NCI-H345 (cell line): ENCODE measurements at regions not wholly inside any gene's neighbourhood (a gene's known extent, or its start where the extent isn't known, plus 50 kb on each side); places are given as distances from the start of the nearest gene placed in this dataset.

ENCODE experiments used
- DNase-seq: peaks from one replicate; lab custom pipeline; 2025; lab: John Stamatoyannopoulos, UW

DNA sequence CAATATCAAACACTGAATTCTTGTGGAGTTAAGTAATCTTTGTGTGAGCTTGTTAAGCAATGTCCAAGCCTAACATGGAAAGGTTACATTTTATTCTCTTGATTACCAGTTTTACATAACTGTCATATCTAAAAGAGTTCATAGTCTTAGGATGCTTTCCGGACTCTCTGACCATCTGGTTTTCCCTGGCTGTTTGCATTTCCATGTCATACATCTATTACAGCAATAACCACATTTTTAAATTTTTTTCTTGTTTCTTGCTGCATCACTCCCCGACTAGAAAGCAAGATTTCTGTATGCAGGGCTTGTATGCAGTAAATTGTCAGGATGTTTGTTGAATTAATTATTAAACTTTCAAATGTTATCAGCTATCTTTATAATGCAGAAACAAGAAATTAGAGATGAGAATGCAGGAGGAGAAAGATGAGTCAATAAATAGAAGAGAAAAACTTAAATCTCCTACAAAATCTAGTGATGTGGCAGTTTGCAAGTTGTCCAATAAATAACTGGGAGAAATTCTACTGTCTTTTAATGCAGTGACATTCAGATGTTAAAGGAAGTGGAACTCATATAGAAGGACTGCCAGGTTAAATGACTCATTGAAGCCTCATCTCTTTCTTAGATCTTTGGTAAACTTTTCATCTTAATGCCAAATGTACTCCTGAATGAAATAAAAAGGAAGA lies 179.6 kb upstream of the SGCD start:
- DNase-seq, result no peak

DNA sequence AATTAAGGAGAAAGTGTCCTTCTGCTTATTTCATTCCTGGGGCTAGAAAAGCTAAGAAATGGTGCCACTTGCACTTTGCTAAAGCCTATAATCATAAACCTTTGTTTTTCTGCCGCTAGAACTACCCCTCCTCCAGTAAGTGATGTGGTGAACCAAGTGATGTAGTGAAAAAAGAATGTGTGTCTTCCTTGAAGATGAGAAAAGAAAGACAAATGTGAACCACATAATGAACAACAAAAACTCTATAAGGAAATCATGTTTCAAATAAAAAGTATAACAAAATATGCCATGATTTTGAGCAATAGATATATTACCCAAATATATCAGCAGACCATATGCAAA lies 179.0 kb upstream of the SGCD start:
- DNase-seq, result no peak

DNA sequence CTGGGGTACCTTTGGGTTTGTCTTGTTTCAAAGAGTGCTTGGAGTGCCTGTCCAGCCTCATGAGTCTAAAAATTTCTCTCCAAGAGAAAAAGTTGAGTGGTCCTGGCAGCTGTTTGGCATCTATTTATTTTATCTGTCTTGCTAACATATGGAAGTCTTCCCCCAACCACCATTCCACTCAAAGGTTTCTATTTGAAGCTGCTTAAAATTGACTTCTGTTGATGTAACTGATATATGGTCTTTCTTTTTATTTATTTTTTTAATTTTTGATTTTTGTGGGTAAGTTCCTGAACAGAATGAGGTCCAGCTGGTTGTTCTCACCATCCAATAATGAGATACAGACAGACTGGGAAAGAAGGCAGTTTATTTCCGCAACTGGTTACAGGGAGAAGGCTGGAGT lies 178.7 kb upstream of the SGCD start:
- DNase-seq, result no peak

DNA sequence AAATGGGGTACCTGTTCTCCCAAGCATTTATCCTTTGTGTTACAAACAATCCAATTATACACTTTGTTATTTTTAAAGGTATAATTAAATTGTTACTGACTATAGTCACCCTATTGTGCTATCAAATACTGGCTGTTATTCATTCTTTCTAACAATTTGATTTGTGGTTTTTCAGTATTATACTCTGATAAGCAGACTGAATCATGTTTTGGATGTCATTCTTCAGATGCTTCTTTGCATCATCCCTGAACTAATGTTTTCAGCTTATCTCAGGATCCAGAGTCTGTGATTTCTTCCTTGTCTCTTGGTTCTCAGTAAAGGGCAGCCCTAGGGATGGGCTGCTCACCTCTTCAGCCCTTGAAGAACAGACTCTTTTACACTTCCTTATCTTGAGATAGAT lies 177.8 kb upstream of the SGCD start:
- no peak for DNase-seq

DNA sequence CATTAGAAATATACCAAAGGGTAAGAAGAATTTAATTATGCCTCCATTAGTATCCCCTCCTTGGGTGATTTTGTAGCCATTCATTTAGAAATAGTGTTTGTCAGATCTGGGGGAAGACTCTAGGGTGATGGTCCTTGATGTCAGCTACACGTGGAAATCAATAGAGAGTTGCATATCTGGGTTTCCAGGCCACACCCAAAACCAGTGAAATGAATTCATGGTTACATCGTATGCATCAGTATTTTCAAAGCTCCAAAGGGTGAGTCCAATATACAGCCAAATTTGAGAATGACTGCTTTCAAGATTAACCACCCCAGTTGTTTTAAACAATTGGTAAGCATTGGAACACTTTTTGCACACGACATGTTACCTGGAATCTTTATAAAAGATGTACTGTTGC lies 173.4 kb upstream of the SGCD start:
- no peak for DNase-seq

DNA sequence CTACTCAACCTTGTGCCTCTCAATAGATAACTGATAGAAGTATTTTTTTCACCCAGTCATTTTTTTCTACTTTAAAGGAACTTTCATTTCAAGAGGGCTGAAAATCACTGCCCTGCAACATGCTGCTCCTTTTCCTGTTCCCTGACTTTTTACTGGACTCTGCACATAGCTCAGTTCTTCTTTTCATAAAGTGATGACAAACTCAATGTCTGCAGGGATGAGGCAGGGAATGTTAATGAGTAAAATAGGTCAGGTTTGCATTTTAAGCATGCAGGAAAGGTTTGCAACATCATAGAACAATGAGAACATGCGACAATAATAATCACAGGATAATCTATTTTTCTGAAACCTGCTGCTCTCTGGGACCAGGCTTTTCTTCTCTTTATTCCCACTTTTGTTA lies 172.2 kb upstream of the SGCD start:
- no peak for DNase-seq

DNA sequence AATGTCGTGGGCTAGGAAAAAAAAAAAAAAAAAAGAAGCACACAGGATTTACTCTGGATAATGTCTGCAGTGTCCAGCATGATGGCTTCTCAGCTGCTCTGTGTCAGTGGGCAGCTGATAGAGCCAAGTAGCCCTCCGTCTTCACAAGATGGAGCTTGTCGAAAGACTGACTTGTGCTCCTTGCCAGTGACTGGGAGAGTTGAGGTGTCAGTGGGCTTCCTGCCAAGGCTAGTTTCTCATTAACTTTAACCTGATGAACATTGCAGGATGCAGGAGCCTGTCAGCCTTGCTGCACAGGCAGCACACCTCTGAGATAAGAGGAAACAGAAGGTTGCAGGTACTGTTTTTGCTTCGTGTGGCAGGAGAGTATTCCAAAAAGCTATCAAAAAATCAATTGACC lies 171.4 kb upstream of the SGCD start:
- DNase-seq, result no peak

DNA sequence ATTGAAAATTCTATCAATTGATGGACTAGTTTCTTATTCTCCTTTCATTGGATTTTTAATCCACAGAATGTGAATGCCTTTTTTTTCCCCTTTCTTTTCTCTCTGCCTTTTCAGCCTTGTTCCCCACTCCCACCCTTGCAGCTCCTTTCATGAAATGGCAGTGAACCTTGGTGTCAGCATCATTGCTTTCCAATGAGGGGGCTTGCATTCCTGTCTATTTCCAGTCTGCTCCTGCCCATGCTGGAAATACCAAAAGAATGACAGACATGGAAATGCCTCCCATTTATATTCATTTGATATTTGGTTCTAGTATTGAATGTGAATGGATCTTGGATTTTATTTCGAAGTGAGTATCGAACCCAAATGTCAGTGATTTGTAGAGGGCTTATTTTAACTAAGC lies 162.7 kb upstream of the SGCD start:
- no peak for DNase-seq

DNA sequence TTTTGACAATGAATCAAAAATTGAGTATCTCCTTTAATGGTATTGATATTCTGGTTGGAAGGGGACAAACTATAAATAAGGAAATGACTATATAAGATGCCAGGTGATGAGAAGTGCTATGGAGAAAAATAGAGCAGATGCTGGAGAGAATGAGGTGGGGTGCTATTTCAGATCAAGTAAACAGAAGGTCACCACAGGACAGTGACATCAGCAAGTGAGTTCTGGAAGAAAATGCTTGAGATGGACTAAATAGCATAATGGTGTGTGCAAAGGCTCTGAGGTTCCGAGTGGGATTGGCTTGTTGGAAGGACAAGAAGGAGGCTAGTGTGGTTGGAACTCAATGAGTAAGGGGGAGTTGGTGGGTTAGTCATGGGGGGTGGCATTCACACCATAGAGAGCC lies 157.5 kb upstream of the SGCD start:
- no peak for DNase-seq

DNA sequence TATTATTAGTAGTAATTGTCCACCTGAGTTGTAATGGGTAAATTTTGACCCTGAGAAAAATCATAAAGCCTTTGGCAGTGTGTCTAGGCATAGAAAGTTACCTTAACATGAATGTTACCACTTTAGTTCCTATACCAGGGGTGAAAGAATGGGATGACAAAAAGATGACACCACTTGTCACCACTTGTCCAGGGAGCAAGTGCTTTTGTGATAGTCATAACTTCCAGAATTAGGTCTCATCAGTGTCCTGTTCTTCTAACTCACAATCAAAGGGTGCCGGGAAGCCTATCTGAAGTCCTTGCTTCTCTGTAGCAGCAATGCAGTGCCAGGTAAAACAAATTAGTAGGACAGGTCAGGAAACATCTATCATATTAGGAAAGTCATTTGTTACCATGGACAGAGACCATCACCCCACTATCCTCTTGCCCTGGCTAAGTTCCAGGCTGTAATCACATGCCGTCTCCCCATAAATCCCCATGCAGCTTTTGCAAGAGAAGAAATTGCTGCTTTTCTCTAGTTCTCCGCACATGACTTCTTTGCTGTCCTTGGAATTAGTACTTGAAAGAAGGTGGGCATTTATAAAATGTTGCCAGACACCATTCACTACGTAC lies 156.5 kb upstream of the SGCD start:
- DNase-seq, result no peak

DNA sequence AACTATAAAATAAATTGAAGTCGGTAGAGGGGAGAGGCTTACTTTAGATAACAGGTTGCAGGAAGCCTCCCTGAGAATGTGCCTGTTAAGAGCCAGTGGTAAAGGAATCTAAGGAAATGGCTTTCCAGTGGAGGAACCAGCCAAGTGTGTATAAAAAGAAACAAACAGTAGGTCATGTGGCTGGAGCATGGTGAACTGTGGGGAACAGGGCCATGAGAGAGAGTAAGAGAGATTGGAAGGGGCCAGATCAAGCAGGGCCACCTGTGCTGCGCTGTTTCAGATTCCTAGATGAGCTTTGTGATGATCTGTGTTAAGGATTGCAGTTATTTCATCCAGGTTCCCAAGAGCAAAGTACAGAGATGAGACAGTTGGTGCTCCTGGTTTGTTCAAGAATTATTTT lies 152.7 kb upstream of the SGCD start:
- no peak for DNase-seq

DNA sequence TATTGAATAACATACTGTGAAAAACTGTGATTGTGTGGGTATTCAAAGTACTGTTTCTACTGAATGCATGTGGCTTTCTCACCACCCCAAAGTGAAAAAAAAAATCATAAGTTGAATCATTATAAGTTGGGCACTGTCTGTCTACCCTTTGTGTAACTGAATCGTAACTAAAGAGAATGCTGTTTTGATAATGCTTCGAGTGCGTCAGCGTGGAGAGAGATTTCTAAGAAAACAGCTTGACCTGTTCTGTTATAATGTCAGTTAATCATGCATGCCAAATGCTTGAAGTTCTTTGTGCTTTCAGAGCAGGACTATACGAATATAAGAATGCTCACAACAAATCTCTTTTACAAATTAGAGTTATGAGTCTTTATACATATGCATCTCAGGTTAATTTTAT lies 148.8 kb upstream of the SGCD start:
- no peak for DNase-seq

DNA sequence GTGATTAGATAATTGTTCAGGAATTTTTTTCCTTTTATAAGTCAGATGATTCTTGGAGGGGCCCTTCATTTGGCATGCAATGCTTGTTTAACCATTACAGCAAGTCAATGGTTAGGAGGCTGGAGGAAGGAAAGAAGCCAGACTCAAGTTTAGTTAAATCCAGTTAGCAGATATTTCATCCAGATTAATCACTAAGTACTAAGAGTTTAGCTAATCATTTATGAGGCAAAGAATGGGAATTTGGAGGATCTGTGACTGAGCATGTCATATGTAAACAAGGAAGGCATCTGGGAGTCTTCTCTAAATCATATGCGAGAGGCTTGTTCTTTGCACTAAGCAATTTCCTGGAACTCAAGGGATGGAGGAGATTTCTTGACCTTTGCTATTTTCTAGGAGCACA lies 145.3 kb upstream of the SGCD start:
- no peak for DNase-seq

DNA sequence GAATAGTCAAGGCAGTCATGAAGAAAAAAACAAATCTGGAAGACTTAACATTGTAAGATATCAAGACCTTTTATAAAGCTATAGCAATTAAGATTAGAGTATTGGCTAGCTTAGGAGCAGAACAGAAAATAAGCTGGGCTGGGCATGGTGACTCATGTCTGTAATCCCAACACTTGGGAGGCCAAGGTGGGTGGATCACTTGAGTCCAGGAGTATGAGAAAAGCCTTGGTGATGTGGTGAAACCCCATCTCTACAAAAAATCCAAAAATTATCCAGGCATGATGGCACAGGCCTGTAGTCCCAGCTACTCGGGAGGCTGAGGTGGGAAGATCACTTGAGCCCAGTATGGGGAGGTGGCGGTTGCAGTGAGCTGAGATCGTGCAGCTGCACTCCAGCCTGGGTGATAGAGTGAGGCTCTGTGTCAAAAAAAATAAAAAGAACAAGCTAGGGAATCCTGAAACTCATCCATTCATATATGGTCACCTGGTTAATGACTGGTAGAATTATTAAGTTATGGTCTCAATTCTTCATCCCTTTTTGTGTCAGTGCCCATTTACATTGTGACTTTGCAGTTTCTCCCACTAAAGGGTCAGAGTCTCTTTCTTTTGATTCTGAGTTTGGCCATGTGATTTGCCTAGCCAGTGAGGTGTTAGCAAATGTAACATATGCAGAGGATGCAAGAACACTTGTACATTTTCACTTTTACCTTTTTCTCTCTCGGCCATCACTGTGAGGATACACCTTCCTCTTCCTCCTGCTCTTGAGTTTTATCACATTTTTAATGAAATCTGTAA lies 144.6 kb upstream of the SGCD start:
- DNase-seq, result no peak

DNA sequence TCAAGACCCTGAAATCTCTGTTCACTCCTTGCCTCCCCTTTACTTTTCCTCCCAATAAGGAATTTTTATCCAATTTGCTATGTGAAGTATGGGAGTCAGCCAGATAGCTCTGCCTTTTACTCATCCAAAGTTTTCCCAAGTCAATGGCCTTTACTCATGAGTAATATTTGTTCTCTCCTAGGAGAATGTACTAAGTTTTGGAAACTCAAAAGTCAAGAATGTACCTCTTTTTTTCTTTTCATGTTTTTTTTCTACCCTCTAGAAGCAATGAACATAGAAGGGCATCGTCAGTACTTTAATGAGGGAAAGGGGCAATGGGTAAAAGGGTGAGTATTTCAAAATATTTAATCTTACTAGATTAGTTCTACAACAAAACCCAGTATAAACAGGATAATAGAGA lies 140.2 kb upstream of the SGCD start:
- DNase-seq, result no peak

DNA sequence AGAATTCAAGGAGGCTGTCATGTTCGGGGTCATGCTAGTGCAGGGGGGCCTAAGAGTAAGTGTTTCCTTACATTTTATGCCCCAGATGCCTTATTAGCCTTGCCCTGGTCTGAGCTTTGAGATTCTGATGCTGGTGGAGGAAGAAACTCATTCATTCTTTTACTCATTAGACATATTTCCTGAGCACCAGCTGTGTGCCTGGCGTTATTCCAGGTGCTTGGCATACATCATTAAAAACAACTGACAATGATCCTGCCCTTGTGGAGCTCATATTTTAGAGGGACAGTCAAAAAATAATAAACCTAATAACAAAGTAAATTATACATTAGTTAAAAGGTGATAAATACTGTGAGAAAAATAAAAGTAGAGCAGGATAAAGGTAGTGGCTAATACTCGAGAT lies 138.9 kb upstream of the SGCD start:
- no peak for DNase-seq

DNA sequence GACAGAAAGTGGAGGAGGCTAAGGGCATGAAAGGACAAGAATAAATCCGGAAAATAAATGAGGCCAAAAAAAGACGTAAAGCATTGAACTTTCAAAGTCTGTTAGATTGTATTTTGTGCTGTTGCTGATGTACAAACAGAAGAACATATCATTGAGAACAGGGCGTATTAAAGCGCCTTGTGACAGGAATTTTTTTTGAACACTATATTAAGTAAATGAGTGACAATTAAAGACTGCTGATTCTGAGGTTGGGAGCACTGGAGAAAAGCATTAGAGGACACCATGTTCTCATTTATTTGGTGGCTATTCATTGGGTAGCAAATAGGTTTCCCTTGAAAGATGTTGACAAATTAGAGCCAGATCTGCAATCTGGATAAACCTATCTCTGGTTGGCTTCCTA lies 137.3 kb upstream of the SGCD start:
- DNase-seq, result no peak

DNA sequence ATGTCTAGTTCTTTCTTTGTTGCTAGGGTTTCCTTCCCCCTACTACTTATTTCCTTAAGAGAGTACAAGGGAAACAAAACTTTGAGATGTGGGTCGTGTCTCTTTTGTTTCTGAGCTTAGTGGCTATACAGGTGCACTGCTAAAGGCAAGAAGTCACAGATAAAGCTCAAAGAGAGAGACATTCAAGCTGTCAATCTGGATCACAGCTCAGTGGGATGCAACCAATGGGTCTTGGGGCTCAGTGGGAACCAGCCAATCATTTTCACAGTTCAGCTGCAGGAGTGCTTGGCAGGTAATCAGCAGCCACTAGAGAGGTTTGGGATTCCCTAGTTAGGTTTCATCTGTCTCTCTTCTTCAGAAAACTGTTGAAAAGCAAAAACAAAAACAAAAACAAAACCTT lies 135.4 kb upstream of the SGCD start:
- no peak for DNase-seq

DNA sequence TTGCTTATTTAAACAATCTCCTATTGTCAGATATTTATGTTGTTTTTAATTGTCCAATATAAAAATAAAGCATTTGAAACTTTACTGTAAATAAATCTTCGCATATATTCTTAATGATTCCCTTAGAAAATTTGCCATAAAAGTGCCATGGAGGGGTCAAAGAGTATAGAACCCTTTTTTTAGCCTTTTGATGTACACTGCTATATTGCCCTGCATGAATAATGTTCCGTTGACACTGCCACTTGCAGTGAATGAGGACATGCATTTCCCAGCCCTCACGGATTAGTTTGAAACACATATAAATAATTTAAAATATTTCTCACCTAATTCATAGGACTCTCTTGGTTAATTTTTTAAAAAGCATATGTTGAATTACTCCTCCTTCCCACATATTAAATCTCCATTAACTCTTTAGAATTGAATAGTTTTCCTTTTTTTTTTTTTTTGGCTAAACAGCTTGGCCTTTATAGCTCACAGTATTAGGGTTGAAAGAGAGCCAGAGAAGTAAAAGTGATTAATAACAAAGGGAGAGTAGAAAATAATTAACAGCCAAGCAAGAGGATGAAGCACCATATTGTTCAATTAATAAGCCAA lies 129.8 kb upstream of the SGCD start:
- DNase-seq, result no peak

DNA sequence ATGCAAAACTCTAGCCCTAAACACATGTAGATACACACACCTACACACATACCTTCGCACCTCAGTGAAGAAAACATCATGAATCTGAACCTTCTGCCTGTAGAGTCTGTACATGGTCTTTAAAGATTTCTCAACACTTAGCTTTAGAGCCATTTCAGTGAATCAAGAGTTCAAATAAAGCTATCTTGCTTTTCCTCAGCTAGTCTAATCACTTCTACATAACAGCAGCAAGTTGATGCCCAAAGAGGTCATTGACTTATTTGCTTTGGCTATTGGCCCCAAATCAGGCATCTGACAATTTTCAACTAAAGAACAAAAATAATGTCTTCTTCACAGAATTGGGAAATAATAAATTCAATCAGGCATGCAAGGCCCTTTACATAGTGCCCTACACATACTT lies 127.9 kb upstream of the SGCD start:
- DNase-seq, result no peak

DNA sequence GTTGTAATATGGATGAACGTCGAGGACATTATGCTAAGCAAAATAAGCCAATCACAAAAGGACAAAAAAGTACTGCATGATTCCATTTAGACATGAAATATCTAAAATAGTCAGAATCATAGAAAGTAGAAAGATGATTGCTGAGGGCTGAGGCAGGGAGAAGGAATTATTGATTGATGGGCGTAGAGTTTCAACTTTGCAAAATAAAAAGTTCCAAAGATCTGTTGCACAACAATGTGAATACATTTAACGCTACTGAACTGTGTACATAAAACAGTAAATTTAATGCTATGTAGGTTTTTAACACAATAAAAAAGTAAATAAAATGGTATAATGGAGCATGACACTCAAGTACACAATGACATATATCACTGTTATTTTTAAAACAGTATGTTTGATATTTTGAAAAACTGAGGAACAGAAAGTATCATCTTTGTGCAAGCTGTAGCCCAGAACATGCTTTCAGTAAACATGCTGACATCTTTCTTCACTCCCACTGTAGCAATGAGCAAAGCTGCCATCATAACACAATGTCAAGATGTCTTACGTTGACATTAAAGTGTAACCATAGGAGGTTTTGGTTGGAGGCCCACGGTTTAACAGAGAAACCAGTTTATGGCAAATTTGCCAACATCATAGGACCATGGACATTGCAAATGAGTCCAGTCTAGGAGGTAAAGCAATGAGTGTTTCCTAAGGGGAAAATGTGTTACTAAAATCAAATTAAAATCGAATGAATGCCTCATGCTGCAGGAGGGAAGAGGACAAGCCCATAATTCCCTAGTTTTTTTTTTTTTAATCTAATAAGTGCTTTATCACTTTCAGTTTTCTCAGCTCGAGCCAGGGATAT lies 125.8 kb upstream of the SGCD start:
- no peak for DNase-seq

DNA sequence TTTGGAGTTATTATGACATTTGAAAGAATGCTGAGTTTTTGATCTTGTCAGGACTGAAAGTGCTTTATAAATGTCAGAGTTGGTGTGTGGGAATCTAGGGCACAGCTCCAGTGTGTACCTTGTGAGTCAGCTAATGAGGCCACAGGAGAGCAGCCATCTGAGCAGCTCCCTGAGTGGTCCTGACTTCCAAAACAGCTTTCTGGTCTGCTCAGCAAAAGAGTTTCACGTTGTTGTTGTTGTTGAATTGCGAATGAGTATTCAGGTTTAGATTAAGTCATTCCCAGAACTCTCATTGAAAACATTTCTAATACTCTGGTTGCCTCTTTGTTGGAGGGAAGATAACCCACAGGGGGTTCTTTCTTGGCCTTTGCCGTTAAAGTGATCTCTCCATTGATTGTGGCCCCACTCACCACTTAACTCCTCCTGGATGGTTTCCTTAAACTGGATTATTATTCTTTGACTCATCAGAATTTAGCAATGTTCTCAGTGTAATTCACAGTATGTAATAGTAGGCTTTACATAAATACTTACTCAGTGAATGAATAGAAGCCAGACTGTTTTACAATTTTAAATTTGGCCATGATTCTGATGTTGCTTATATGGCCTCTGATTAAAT lies 125.1 kb upstream of the SGCD start:
- DNase-seq, result no peak
